Chondrocyte (in vitro differentiated cells): ENCODE measurements at regions not wholly inside any gene's neighbourhood (a gene's known extent, or its start where the extent isn't known, plus 50 kb on each side); places are given as distances from the start of the nearest gene placed in this dataset.

Experiments
- DNase-seq: peaks from one replicate; pipeline ENCODE4 v3.0.0; 2021; ENCODE audit warnings: mixed read lengths, low spot score
- H3K27ac Mint-ChIP-seq: one replicate; pipeline ENCODE4 v1.8.0; 2021; ENCODE audit warnings: mild to moderate bottlenecking, moderate library complexity, mixed read lengths; ENCODE audit not compliant: unreplicated experiment
- H3K27me3 Mint-ChIP-seq: 2 replicates; pipeline ENCODE4 v1.8.0; 2021; ENCODE audit warnings: low read depth, mixed read lengths
- H3K36me3 Mint-ChIP-seq: 2 replicates; pipeline ENCODE4 v1.8.0; 2021; ENCODE audit warnings: low read depth, mixed read lengths
- H3K4me1 Mint-ChIP-seq: 2 replicates; pipeline ENCODE4 v1.8.0; 2021; ENCODE audit warnings: low read depth, mild to moderate bottlenecking, mixed read lengths
- H3K4me3 Mint-ChIP-seq: one replicate; pipeline ENCODE4 v1.8.0; 2021; ENCODE audit warnings: mild to moderate bottlenecking, moderate library complexity, mixed read lengths; ENCODE audit not compliant: unreplicated experiment
- H3K9me3 Mint-ChIP-seq: 2 replicates; pipeline ENCODE4 v1.8.0; 2021; ENCODE audit warnings: low read depth, mixed read lengths
- TF ChIP-seq, protein P1 (sequence below): fragments of 200-600 bp; sonication (generic); IDR thresholded peaks from 2 replicates; pipeline ENCODE4 v1.5.0; 2021; ENCODE audit warnings: antibody characterized with exemption, mild to moderate bottlenecking, moderate library complexity

DNA sequence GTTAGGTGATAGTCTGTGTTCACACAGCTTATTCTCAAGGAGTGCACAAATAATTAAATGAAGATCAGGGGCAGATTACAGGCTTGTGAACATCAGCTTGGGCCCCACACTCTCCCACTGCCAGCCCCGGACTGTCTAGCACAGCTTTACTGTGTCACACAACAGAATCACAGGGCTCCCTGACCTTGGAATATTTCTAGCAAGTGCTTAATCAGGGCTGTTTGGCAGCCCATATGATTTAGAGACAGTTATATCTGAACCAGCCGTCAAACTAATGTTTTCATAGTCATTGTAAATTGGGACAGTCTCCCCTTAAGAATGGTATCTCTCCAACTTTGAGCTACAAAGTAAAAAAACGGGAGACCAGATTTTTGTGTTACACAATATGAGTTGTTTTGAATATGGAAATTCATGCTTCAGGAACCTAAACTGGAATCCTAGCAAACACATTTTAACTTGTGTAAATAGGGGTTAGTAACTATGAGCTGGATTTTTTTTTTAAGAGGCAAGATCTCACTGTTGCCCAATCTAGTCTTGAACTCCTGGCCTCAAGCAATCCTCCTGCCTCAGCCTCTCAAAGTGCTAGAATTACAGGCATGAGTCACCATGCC lies 517.6 kb downstream of the BNC2 start:
- no peaks in the 10 kb centered on the region for H3K27me3 Mint-ChIP-seq
- TF ChIP-seq, protein P1, sequence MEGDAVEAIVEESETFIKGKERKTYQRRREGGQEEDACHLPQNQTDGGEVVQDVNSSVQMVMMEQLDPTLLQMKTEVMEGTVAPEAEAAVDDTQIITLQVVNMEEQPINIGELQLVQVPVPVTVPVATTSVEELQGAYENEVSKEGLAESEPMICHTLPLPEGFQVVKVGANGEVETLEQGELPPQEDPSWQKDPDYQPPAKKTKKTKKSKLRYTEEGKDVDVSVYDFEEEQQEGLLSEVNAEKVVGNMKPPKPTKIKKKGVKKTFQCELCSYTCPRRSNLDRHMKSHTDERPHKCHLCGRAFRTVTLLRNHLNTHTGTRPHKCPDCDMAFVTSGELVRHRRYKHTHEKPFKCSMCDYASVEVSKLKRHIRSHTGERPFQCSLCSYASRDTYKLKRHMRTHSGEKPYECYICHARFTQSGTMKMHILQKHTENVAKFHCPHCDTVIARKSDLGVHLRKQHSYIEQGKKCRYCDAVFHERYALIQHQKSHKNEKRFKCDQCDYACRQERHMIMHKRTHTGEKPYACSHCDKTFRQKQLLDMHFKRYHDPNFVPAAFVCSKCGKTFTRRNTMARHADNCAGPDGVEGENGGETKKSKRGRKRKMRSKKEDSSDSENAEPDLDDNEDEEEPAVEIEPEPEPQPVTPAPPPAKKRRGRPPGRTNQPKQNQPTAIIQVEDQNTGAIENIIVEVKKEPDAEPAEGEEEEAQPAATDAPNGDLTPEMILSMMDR = no peak
- H3K27ac Mint-ChIP-seq = no peak overlapping the region
- no peak for DNase-seq
- no peaks in the 10 kb centered on the region for H3K9me3 Mint-ChIP-seq
- no peaks in the 10 kb centered on the region for H3K4me1 Mint-ChIP-seq
- H3K4me3 Mint-ChIP-seq = no peak overlapping the region
- H3K36me3 Mint-ChIP-seq = no peaks in the 10 kb centered on the region

DNA sequence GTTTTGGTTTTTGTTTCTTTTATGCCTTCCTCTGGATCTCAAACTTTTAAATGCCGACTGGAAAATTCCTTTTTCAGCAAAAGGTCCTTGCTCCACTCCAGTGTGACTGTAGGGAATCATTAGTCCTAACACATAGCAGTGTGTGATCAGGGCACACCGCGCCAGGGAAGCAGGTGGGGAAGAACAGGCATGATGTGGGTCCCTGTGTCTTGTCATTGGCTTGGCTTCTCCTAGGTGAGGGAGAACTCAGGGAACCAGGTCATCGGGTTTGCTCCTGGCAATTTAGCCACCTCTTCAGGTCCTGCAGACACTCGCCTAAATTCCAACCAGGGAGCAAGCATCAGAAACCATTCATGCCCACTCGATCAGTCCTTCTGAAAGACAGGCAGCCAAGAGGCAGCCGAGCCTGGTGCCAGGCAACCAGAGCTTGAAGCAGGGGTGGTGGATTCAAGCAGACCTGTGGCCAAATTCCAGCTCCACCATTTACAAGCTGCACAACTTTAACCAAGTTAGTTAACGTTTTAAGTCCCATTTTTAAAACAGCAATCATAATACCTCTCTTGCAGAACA lies 514.2 kb downstream of the BNC2 start:
- no peak overlapping the region for H3K27ac Mint-ChIP-seq
- no peak for DNase-seq
- H3K27me3 Mint-ChIP-seq = no peaks in the 10 kb centered on the region
- no peaks in the 10 kb centered on the region for H3K4me1 Mint-ChIP-seq
- peaks cover 3% of the 10 kb centered on the region for H3K9me3 Mint-ChIP-seq
- peaks cover 1% of the 10 kb centered on the region for H3K36me3 Mint-ChIP-seq
- TF ChIP-seq, protein P1 = no peak
- H3K4me3 Mint-ChIP-seq = no peak overlapping the region

DNA sequence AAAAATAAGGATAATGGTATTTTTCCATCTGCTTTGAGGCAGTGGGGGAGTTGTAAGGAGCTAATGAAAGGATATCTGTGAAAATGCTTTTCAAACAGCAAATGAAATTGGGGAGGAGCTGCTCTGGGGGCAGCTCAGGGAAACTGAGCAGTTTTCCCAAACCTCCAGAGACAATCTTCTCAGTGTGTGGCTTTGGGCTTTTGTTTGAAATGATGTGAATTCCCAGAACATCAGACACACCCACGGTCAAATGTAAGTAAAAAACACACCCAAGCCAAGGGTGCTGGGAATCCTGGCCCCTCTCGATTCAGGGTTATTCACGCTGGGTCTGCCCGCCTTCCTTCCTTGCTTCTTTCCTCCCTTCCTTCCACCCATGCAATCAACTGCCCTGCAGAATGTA lies 512.6 kb downstream of the BNC2 start:
- peaks cover 1% of the 10 kb centered on the region for H3K36me3 Mint-ChIP-seq
- H3K9me3 Mint-ChIP-seq = peaks cover 3% of the 10 kb centered on the region
- H3K27ac Mint-ChIP-seq = no peak overlapping the region
- TF ChIP-seq, protein P1 = no peak
- H3K4me1 Mint-ChIP-seq = no peaks in the 10 kb centered on the region
- DNase-seq = no peak
- H3K27me3 Mint-ChIP-seq = no peaks in the 10 kb centered on the region
- H3K4me3 Mint-ChIP-seq = no peak overlapping the region

DNA sequence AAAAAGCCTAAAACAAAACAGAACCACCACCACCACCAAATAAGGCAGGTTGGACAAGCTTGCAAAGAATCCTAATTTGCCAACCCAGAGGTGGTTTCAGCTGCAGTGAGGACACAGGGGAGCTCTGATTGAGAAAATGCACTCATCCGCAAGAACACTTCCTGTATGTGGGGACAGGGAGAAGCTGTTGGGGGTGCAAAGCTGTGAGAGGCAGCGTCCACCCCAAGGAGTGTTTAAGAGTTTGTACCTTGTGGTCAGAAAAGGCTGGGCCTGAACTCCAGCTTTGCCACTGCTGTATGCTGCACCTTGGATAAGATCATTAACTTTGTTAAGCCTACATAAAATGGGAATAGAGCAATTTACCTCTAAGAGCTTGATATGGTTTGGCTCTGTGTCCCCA lies 511.7 kb downstream of the BNC2 start:
- TF ChIP-seq, protein P1 = no peak
- H3K27ac Mint-ChIP-seq = no peak overlapping the region
- no peaks in the 10 kb centered on the region for H3K4me1 Mint-ChIP-seq
- no peaks in the 10 kb centered on the region for H3K27me3 Mint-ChIP-seq
- H3K4me3 Mint-ChIP-seq = no peak overlapping the region
- peaks cover 3% of the 10 kb centered on the region for H3K9me3 Mint-ChIP-seq
- peaks cover 1% of the 10 kb centered on the region for H3K36me3 Mint-ChIP-seq
- no peak for DNase-seq
